Amniotic stem cell (primary cell): ENCODE measurements at regions not wholly inside any gene's neighbourhood (a gene's known extent, or its start where the extent isn't known, plus 50 kb on each side); places are given as distances from the start of the nearest gene placed in this dataset.

Source experiments
- DNase-seq: peaks from one replicate; lab custom pipeline; 2025; lab: John Stamatoyannopoulos, UW

DNA sequence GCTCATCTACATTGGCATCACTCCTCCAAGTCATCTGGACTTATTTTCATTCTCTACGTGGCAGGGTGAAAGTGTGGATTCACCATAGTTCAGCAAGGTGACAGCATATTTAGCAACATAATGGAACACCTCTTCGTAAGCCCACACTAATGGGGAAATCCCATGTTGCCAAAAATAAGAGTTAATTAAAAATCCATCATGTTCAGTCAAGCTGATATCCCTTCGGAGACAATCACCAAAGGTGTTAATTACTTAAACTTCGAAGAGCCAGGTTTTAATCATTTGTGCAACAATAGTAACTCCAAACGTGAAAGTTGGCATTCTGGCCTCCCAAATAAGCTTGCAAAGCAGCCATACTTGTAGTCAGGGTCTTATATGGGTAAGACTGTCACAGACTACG lies 242.9 kb downstream of the NSG2 start:
- DNase-seq: no peak

GRCh38 chr5:174291162-174291561 lies 245.7 kb downstream of the NSG2 start:
- no peak for DNase-seq

GRCh38 chr5:174292348-174292747 lies 246.8 kb downstream of the NSG2 start:
- DNase-seq: no peak

GRCh38 chr5:174293006-174293405 lies 247.5 kb downstream of the NSG2 start:
- no peak for DNase-seq

GRCh38 chr5:174293481-174293880 lies 248.0 kb downstream of the NSG2 start:
- DNase-seq: no peak

- DNase-seq: no peak
These were observed 249.6 kb downstream of the NSG2 start for GRCh38 chr5:174294891-174295620.

DNA sequence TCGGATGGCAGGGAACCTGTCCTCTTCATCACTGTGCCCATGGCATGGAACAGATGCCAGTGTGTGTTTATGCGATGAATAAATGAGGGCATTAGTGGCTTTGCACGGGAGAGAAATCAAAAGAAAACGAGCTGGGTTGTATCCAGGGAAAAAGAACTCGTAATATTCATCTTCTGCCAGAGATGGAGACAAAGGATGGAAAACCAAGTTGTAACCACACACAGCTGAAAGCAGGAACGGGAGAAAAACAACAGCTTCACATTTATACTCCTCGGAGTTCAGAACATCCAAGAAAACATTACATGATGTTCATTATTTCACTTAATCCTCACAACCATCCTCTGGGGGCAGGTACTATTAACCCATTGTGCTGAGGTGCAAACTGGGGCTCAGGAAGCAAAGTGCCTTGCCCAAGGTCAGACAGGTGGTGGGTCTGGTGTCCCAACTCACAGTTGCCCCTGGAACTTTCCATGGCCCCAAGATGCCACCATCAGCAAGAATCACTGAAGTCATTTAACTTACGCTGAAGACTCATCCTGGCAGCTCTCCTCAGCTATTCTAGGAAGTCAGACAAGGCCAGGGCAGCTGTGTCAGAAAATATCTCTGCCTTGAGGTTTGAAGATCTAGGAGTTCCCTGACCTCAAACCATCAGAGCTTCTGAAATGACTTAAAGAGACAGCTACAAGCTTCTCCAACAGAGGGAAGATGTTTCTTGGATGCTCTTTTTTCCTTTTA lies 250.4 kb downstream of the NSG2 start:
- no peak for DNase-seq

- DNase-seq: no peak
These were observed 254.8 kb downstream of the NSG2 start for GRCh38 chr5:174300118-174300940.

GRCh38 chr5:174300941-174301761 lies 255.6 kb downstream of the NSG2 start:
- no peak for DNase-seq

DNA sequence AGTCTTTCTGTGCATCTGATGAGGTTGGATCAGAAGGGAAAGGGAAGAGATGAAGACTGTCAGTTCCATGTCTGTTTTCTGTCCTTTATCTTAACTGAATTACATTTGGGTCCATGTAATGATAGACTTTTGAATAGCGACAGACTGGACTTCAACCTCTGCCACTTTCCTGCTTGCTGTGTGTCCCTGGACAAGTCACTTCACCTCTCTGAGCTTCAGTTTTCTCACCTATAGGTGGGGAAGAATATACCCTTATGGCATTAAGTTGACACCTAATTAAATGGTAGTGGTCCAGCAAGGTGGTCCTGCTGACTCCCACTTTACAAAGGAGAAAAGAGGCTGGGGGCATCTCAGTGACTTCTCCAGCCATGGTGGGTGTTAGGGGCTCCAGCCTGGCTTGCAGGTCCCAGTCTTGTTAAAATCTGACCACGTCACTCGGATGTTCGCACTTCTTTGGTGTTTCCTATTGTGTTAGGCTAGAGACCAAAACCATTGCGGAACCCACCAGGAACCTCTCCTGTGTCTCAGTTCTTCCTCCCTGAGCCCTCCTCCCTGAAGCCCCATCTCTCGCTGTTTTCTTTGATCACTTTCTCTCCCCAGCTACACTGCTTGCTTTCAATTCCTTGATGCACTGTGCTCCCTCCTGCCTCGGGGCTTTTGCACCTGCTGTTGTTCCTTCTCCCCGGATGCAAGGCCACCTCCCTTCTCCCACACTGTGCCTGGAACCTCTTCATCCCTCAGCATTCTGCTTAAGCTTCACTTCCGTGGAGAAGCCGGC lies 256.5 kb downstream of the NSG2 start:
- no peak for DNase-seq

DNA sequence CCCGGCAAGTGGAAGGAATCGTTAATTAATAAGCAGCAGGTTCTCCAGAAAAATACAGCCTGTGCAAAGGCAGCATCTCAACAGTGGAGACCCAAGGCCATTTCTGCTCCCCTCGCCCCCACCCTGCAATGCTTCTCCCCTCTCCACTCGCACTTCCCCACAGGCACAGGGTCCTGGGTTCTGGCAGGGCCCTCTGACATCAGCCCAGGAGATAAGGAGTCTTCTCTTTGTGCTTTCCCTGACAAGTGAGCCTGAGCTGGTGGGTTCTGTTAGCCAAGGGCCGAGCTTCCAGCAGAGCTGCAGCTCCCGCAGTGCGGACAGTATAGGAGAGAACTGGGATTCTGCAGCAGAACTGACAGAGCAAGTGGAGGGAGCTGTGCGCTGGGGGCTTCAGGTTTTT lies 257.5 kb downstream of the NSG2 start:
- no peak for DNase-seq

DNA sequence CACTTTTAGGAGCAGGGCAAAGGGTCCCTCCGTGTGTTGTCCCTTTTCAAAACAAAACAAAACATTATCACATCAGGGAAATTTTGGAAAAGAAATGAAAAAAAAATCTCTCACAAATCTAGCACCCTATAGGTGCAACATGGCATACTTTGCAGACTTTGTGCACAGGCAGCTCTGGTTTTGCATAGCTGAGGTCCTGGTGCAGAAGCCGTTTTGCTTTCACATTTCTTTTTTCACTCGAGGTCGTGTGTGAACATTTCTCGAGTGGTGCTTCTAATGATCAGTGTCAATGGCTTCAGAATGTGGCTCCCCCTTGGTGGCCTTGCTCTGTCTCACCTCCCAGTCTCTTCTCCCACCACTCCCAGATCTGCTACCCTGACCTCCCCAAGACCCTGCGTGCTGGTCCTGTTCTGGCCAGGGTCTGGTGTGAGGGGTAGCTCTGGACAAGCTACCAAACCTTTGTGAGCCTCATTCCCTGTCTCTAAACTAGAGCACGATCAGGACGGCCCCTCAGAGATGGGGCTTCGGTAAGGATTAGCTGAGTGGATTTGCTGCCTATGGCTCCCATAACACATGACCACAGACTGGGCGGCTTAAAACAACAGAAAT lies 258.0 kb downstream of the NSG2 start:
- no peak for DNase-seq

- DNase-seq: no peak
These were observed 259.8 kb downstream of the NSG2 start for GRCh38 chr5:174305241-174305681.

- DNase-seq: no peak
These were observed 261.0 kb downstream of the NSG2 start for GRCh38 chr5:174306345-174307030.

GRCh38 chr5:174307031-174307408 lies 261.5 kb downstream of the NSG2 start:
- no peak for DNase-seq

DNA sequence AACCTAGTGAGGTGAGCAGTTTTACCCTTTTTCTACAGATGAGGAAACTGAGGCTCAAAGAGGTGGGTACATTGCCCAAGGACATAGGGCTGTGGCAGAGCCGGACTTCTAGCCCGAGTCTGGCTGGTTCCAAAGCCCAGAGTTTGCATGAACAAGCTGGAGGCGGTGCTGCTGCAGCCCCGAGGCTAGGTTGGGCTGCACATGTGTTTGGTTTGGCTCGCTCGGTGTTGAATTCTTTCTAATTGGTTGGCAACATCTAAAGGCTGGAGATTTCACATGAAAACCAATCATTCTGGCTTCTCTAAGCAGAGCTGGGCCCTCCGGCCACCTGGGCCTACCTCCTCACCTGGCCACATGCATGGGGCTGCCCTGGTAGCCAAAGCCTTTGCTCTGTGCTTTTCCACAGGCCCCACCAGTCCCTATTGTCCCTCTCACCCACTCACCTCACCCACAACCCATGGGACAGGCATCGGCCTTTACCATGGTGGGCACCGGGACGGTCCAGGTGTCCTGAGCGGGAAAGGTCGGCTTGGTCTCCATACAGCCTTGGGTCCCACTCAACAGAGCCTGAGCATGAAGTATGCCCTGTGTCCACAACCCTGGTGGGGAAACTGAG lies 262.3 kb downstream of the NSG2 start:
- no peak for DNase-seq

GRCh38 chr5:174309131-174309795 lies 263.8 kb downstream of the NSG2 start:
- DNase-seq: no peak

GRCh38 chr5:174310243-174310642 lies 264.7 kb downstream of the NSG2 start:
- DNase-seq: no peak

GRCh38 chr5:174310706-174311105 lies 265.2 kb downstream of the NSG2 start:
- DNase-seq: no peak
